ENCODE measurements at regions not wholly inside any gene's neighbourhood (a gene's known extent, or its start where the extent isn't known, plus 50 kb on each side); places are given as distances from the start of the nearest gene placed in this dataset.

GRCh38 chr17:53687324-53687723 is 135.4 kb upstream of the KIF2B start:
- TF ChIP-seq CTCF (conservative IDR thresholded peaks at IDR 0.05 in 1 of 2, IDR thresholded peaks at IDR 0.05 in 1 of 2; ENCODE audit: extremely low read depth in 1 of 2, insufficient read depth in 1 of 2, low read depth in 1 of 2, low read length in 2 of 2), result no peak
- TF ChIP-seq EZH2 (IDR thresholded peaks at IDR 0.05; ENCODE audit: borderline replicate concordance, low read length), result no peak

All from mammary epithelial cell (primary cell).